ENCODE measurements at regions not wholly inside any gene's neighbourhood (a gene's known extent, or its start where the extent isn't known, plus 50 kb on each side); places are given as distances from the start of the nearest gene placed in this dataset.
"Not testable (repeated sequence)": the region's sequence is repeated elsewhere in the genome, so short reads cannot be mapped to it uniquely, and the experiment has no call there.

DNA sequence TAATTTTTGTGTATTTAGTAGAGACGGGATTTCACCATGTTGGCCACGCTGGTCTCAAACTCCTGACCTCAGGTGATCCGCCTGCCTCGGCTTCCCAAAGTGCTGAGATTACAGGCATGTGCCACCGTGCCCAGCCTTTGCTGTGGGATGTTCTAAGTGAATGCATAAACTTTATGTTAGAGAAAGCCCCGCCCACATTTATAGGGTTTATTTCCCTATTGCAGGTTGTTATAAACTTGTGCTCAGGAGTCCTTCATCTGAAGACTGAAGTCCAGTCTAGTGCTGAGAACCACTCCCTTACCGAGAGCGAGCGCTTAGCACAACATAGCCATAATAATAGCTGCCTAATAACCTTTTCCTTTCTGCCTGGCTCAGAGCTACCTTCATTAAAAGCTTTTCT, 75.4 kb upstream of the ZNF217 start:
- no peak for DNase-seq (ENCODE audit: low spot score)
- in situ Hi-C loops (cut with MboI; ENCODE audit: low sequenced_read_pairs, unreplicated experiment): no loop called here
- TF ChIP-seq CTCF (IDR thresholded peaks at IDR 0.05; ENCODE audit: borderline replicate concordance, control extremely low read depth, extremely low read depth, insufficient read depth, missing control alignments): no peak

DNA sequence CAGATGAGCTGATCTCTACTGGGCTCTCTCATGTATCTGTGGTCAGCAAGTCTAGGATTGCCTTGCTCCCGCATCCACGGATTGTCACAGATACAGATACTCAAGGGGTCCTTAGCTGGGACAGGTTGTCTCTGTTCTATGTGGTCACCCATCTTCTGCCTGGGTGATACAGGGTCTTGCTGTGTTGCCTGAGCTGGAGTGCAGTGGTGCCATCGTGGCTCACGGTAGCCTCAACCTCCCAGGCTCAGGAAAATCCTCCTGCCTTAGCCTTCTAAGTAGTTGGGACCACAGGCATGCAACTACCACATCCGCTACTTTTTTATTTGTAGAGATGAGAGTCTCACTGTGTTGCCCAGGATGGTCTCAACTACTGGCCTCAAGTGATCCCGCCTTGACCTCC, 72.5 kb upstream of the ZNF217 start:
- DNase-seq (ENCODE audit: low spot score): no peak
- TF ChIP-seq CTCF (IDR thresholded peaks at IDR 0.05; ENCODE audit: borderline replicate concordance, control extremely low read depth, extremely low read depth, insufficient read depth, missing control alignments): no peak
- in situ Hi-C loops (cut with MboI; ENCODE audit: low sequenced_read_pairs, unreplicated experiment): no loop called here

- in situ Hi-C loops (cut with MboI; ENCODE audit: low sequenced_read_pairs, unreplicated experiment): no loop called here
- no peak for TF ChIP-seq CTCF (IDR thresholded peaks at IDR 0.05; ENCODE audit: borderline replicate concordance, control extremely low read depth, extremely low read depth, insufficient read depth, missing control alignments)
- DNase-seq (ENCODE audit: low spot score): no peak
These were observed 70.5 kb upstream of the ZNF217 start for GRCh38 chr20:53664121-53664520.

- DNase-seq (ENCODE audit: low spot score); in situ Hi-C loops (cut with MboI; ENCODE audit: low sequenced_read_pairs, unreplicated experiment): not testable (repeated sequence)
These were observed 69.9 kb upstream of the ZNF217 start for GRCh38 chr20:53663521-53663920.

GRCh38 chr20:53662595-53662994, 69.0 kb upstream of the ZNF217 start:
- DNase-seq (ENCODE audit: low spot score): no peak
- no peak for TF ChIP-seq CTCF (IDR thresholded peaks at IDR 0.05; ENCODE audit: borderline replicate concordance, control extremely low read depth, extremely low read depth, insufficient read depth, missing control alignments)
- in situ Hi-C loops (cut with MboI; ENCODE audit: low sequenced_read_pairs, unreplicated experiment): no loop called here

GRCh38 chr20:53660947-53661381, 67.3 kb upstream of the ZNF217 start:
- peak; percentile 47 for DNase-seq (ENCODE audit: low spot score)
- TF ChIP-seq CTCF (IDR thresholded peaks at IDR 0.05; ENCODE audit: borderline replicate concordance, control extremely low read depth, extremely low read depth, insufficient read depth, missing control alignments): no peak
- in situ Hi-C loops (cut with MboI; ENCODE audit: low sequenced_read_pairs, unreplicated experiment): no loop called here

DNA sequence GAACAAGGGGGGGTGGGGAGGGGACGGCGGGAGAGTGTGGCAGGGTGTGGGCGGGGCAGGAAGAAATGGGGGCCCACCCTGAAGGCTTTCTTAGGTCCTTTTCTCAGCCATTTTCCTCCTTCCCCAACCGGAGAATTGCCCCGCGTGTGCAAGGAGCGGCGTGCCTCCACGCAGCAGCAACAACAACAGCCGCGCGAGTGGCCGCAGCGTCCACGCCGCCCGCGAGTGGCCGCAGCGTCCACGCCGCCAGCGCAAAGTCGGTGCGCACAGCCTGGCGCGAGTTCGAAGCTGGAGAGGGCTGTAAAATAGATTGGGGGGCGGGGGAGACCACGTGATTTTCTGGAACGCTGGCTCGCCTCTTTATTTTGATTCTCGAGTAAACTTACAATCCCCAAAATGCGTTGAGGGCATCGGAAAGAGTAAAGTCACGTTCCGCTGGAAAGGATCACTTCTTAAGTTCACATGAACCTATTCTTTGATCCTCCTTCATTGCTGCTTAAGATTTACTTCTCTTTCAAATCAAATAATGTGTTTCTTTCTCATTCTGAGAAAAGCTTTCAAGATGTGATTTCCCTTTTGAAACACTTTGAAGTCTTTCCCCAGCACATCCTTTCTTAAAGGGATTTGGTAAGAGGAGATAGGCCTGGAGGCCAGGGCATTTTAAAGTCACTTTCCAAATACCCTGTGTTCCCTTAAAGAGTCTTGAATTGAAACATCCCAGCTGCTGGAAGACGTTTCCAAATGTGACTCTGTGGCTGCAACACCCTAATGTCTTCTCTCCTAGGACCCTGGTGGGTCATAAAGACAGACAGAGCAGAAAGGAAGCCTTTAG, 66.7 kb upstream of the ZNF217 start:
- TF ChIP-seq CTCF (IDR thresholded peaks at IDR 0.05; ENCODE audit: borderline replicate concordance, control extremely low read depth, extremely low read depth, insufficient read depth, missing control alignments): no peak
- in situ Hi-C loops (cut with MboI; ENCODE audit: low sequenced_read_pairs, unreplicated experiment): no loop called here
- peak; percentile 52 for DNase-seq (ENCODE audit: low spot score)
